ENCODE measurements at regions not wholly inside any gene's neighbourhood (a gene's known extent, or its start where the extent isn't known, plus 50 kb on each side); places are given as distances from the start of the nearest gene placed in this dataset.

DNA sequence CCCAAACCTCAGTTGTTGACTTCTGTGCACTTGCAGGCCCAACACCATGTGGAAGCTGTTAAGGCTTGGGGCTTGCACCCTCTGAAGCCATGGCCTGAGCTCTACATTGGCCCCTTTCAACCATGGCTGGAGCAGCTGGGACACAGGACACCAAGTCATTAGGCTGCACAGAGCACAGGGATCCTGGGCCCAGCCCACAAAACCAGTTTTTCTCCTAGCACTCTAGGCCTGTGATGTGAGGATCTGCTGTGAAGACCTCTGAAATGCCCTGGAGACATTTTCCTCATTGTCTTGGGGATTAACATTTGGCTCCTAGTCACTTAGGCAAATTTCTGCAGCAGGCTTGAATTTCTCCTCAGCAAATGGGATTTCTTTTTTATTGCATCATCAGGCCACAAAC is 1255.7 kb downstream of the ZPLD1 start:
- Histone ChIP-seq H3K4me3 (no peak overlapping the region), H3K36me3 (no peaks in the 10 kb centered on the region), H3K27me3 (no peaks in the 10 kb centered on the region), H3K9me3 (no peaks in the 10 kb centered on the region)
- DNase-seq: no peak

DNA sequence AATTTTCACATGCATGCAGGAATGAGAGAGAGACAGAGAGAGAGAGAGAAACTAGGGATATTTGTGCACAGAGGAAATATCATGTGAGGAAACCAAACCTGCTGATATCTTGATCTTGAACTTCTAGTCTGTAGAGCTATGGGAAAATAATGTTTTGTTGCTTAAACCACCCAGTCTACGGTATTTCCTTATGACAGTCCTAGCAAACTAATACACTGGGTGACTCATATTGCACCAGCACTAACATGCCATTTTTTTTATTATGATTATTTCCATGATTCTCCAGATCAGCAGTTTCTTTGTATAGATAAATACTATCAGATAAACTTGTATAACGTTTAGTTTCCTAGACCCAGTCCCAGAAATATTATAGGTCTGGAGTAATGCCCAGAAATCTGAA is 1259.0 kb downstream of the ZPLD1 start:
- DNase-seq: no peak
- Histone ChIP-seq H3K9me3 (no peaks in the 10 kb centered on the region), H3K4me3 (no peak overlapping the region), H3K27me3 (no peaks in the 10 kb centered on the region), H3K36me3 (no peaks in the 10 kb centered on the region)

- Histone ChIP-seq H3K4me3 (no peak overlapping the region), H3K9me3 (no peaks in the 10 kb centered on the region), H3K27me3 (no peaks in the 10 kb centered on the region), H3K36me3 (no peaks in the 10 kb centered on the region)
- no peak for DNase-seq
These were observed 1263.8 kb downstream of the ZPLD1 start for GRCh38 chr3:103698646-103699045.

GRCh38 chr3:103699228-103699627 is 1264.4 kb downstream of the ZPLD1 start:
- DNase-seq: no peak
- H3K27me3 ChIP-seq: no peaks in the 10 kb centered on the region
- no peaks in the 10 kb centered on the region for H3K9me3 ChIP-seq
- H3K36me3 ChIP-seq: no peaks in the 10 kb centered on the region
- no peak overlapping the region for H3K4me3 ChIP-seq

- Histone ChIP-seq H3K36me3 (no peaks in the 10 kb centered on the region), H3K27me3 (no peaks in the 10 kb centered on the region), H3K4me3 (no peak overlapping the region), H3K9me3 (no peaks in the 10 kb centered on the region)
- no peak for DNase-seq
These were observed 1270.8 kb downstream of the ZPLD1 start for GRCh38 chr3:103705641-103706040.

DNA sequence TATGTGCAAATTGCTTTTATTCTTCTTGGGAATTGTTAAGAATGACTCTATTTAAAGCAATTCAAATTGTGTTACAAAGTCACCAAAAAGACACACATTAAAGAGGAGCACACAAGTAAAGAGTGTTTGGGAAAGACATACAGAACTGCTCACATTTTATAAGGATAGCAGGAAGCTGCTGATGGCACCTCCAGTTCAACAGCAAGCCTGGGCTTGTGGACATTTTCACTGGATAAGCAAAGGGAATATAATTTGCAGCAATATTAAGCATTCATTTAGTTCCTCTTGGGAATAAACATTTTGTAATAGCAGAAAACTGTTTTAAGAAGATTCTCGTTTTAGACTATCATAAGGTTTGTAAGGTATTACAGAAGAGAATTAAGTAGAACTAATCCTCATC is 1271.9 kb downstream of the ZPLD1 start:
- Histone ChIP-seq H3K27me3 (no peaks in the 10 kb centered on the region), H3K4me3 (no peak overlapping the region), H3K36me3 (no peaks in the 10 kb centered on the region), H3K9me3 (no peaks in the 10 kb centered on the region)
- no peak for DNase-seq

DNA sequence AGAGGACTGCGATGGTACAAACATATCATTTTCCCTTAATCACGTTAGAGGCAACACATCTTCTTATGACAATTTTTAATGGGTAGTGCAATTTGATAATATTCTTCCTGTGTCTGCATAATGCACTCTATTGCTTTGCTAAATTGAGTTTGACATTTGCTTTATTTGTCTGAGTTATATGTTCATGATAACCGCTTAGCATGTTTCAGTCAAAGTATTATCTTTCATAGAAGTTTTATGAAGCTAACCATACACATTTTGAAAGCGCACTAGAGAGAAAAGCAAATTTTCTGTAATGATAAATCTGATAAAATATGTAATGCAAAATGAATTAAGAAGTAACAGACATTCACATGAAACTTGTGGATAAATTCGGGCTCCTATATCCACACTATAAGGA is 1276.9 kb downstream of the ZPLD1 start:
- H3K27me3 ChIP-seq: no peaks in the 10 kb centered on the region
- no peaks in the 10 kb centered on the region for H3K36me3 ChIP-seq
- H3K9me3 ChIP-seq: no peaks in the 10 kb centered on the region
- no peak for DNase-seq
- no peak overlapping the region for H3K4me3 ChIP-seq

DNA sequence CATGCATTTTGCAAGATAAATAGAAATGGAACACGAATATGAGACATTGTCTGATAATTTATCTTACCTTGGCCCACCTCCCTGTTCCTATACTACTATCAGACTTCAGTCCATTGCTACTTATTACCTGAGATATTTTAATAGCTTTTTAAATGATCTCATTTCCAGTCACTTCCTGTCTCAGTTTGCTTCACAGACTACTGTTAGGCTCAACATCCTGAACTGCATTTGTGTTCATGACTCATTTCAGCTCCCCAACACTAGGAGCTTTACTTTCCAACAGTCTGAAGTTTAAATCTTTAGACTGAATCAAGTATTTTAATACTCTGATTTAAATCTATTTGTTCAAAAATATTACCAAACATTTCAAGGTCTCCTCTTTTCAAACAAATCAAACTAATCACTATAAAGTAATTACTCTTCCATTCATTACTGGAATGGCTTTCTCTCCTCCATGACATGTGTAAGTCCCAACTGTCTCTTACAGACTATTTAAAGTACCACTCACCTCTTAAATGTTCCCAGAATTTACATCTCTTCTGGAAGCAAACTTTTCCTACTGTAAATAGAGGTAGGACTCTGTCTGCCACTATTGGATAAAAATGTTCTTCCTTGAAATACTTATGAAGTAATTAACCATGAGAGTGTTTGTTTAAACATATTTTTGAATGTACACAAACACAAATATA is 1277.6 kb downstream of the ZPLD1 start:
- DNase-seq: no peak
- H3K9me3 ChIP-seq: no peaks in the 10 kb centered on the region
- H3K27me3 ChIP-seq: no peaks in the 10 kb centered on the region

DNA sequence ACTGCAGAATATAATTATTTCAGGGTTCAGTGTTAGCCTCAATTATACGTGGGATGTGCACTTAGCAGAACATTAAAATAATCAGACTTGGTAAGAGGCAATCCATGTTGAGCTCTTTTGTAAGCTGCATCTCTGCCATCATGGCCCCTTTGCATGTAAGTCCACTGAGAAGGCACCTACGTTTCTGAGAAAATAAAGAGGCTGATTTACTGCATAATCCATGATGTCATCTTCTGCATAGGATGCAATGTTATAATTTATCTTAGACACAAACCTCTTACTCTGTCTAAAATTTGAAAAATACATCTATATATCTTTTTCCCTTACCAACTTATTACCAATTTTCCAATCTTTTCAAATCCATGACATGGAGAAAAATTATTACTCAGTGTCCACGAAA is 1294.7 kb downstream of the ZPLD1 start:
- no peaks in the 10 kb centered on the region for H3K36me3 ChIP-seq
- no peaks in the 10 kb centered on the region for H3K27me3 ChIP-seq
- H3K9me3 ChIP-seq: no peaks in the 10 kb centered on the region
- DNase-seq: no peak
- H3K4me3 ChIP-seq: no peak overlapping the region

More for the DNA sequence above, 1277.6 kb downstream of the ZPLD1 start:
- Histone ChIP-seq H3K36me3 (no peaks in the 10 kb centered on the region), H3K4me3 (no peak overlapping the region)

DNA sequence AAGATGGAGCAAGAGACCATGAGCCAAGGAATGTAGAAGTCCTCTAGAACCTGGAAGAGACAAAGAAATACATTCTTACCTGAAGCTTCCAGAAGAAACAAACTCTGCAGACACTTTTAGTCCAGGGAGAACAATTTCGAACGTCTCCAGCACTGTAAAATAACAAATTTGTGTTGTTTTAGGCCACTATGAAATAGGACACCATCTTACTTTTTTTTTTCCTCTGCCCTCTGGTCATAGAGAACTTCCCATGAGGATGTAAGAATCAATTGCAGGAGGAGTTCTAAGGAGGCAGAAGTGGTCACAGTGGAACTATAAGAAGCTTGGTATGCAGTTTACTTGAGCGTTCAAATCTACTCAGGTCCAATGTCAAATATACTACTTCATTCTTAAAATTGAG is 1295.9 kb downstream of the ZPLD1 start:
- H3K4me3 ChIP-seq: no peak overlapping the region
- no peaks in the 10 kb centered on the region for H3K9me3 ChIP-seq
- no peaks in the 10 kb centered on the region for H3K27me3 ChIP-seq
- DNase-seq: no peak
- no peaks in the 10 kb centered on the region for H3K36me3 ChIP-seq

DNA sequence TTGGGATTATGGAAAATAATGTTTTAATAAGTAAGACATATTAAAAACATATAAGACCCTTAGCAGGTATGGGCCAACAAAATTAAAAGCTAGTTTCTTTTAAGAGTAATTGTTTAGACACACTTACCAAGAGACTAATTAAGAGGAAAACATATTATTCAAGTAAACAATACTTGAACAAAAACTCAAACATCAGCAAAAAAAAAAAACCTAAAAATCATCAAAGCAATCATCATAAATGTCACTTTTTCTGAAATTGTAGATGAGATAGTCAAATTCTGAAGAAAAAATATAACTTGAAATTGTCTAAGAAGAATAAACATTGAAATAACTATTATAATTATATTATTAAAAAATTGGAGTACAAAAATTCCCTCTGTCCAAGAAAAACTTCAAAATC is 1318.2 kb downstream of the ZPLD1 start:
- Histone ChIP-seq H3K9me3 (no peaks in the 10 kb centered on the region), H3K27me3 (no peaks in the 10 kb centered on the region), H3K36me3 (no peaks in the 10 kb centered on the region), H3K4me3 (no peak overlapping the region)
- DNase-seq: no peak

- H3K36me3 ChIP-seq: no peaks in the 10 kb centered on the region
- no peak overlapping the region for H3K4me3 ChIP-seq
- H3K9me3 ChIP-seq: 0 out of 2 replicates have a peak, but pooled peaks cover 2% of the 10 kb centered on the region
- no peak for DNase-seq
- H3K27me3 ChIP-seq: no peaks in the 10 kb centered on the region
These were observed 1332.8 kb downstream of the ZPLD1 start for GRCh38 chr3:103767635-103768034.

DNA sequence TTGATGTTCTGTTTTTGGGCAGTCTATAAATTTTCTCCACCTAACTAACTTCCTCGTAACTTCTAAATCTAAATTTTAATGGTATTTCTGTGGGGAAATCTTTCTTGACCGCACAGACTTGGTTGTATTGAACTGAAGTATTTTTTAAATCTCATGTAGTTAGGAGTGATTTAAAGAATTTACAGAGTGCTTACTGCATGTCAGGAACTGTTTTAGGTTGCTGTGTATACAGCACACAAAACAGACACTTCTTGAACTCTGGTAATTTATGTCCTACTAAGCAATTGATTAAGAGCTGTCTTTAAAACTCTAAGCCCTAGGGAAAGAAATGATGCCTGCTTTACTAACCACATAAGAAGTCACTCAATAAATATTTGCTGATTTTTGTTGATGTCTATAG is 1350.2 kb downstream of the ZPLD1 start:
- H3K27me3 ChIP-seq: no peaks in the 10 kb centered on the region
- no peak for DNase-seq

DNA sequence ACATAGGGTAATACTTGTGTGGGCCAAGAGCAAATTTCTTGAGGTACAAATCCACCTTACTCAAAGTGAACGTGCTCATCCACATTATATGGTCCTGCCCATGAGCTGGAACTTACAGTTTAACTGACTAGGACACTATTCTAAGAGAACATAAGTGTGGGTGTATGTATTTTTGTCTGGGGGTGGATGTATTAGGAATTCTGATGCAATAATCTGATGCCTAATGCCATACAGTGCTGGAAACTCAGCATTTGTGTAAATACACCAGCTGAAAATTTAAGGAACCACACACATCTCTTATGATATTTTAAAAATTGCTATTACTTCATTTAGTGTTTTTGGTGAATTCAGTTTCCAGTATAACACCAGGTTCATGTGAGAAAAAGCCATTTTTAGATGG is 1350.7 kb downstream of the ZPLD1 start:
- H3K9me3 ChIP-seq: no peaks in the 10 kb centered on the region
- DNase-seq: no peak
- H3K27me3 ChIP-seq: no peaks in the 10 kb centered on the region
- H3K36me3 ChIP-seq: no peaks in the 10 kb centered on the region
- H3K4me3 ChIP-seq: no peak overlapping the region

More for the DNA sequence above, 1350.2 kb downstream of the ZPLD1 start:
- H3K4me3 ChIP-seq: no peak overlapping the region
- no peaks in the 10 kb centered on the region for H3K36me3 ChIP-seq
- H3K9me3 ChIP-seq: no peaks in the 10 kb centered on the region

- no peaks in the 10 kb centered on the region for H3K27me3 ChIP-seq
- H3K4me3 ChIP-seq: no peak overlapping the region
- H3K9me3 ChIP-seq: no peaks in the 10 kb centered on the region
- no peaks in the 10 kb centered on the region for H3K36me3 ChIP-seq
- no peak for DNase-seq
These were observed 1351.5 kb downstream of the ZPLD1 start for GRCh38 chr3:103786296-103786695.

GRCh38 chr3:103787164-103787871 is 1352.5 kb downstream of the ZPLD1 start:
- H3K27me3 ChIP-seq: no peaks in the 10 kb centered on the region
- no peaks in the 10 kb centered on the region for H3K9me3 ChIP-seq
- H3K36me3 ChIP-seq: no peaks in the 10 kb centered on the region
- DNase-seq: no peak
- no peak overlapping the region for H3K4me3 ChIP-seq

DNA sequence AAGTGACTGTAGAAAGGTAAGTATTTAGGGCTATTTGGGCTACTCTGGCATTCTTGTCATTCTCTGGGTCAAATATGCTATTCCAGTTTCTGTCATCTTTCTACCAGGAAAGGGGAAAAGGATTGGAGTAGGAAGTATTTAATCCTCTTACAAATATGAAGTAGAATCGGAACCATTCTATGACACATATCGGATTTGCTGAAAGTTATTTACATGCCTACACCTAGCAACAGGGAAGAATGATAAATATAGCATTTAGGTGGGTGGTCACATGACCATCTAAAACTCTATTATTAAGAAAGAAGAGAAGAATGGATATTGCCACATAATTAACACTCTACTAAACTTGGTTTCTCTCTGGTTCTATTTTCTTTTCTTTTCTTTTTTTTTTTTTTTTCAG is 1353.1 kb downstream of the ZPLD1 start:
- DNase-seq: no peak
- Histone ChIP-seq H3K27me3 (no peaks in the 10 kb centered on the region), H3K36me3 (no peaks in the 10 kb centered on the region), H3K9me3 (no peaks in the 10 kb centered on the region), H3K4me3 (no peak overlapping the region)

DNA sequence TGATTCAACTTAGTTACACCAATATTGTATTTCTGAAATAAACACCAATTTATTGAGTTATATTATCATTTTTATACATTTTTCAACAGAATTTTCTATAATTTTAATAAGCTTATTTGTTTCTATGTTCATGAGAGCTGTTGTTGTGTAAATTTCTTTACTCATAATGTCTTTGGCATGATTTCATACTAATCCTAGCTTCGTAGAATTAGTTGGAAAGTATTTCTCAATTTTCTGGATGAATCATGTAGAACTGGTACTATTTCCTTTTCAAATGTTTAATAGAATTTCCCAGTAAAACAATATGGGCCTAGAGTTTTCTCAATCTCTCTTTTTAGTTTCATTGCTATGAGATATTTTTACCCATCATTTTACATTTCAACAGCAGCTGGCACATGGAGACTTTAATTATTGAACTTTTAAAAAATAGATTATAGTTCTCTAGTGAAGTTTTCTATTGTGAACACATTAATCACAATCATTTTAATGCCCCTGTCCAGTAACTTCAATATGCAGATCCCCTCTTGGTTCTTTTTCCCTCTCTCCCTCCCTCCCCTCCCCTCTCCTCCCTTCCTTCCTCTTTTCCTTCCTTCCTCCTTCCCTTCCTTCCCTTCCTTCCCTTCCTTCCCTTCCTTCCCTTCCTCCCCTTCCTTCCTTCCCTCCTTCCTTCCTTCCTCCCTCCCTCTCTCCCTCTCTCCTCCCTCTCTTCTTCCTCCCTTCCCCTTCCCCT is 1357.1 kb downstream of the ZPLD1 start:
- Histone ChIP-seq H3K9me3 (no peaks in the 10 kb centered on the region), H3K27me3 (no peaks in the 10 kb centered on the region)
- no peak for DNase-seq

More for the DNA sequence above, 1357.1 kb downstream of the ZPLD1 start:
- Histone ChIP-seq H3K4me3 (no peak overlapping the region), H3K36me3 (no peaks in the 10 kb centered on the region)
